ENCODE measurements at regions not wholly inside any gene's neighbourhood (a gene's known extent, or its start where the extent isn't known, plus 50 kb on each side); places are given as distances from the start of the nearest gene placed in this dataset.

DNA sequence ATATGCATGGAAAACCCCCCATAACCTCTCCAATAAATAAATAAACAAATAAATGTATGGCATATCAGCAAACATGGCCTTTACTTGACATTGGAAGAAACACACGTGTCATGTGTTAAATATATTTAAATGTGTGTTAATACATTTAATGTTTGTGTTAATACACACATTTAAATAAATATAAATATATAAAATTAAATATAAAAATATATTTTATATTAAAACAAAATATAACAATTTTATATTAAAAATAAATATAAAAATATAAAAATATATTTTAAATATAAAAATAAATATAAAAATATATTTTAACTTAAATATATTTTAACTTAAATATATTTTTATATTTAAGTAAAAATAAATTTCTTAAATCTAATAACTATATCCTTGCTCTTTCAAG, 187.6 kb upstream of the CXXC4 start:
- no peak for DNase-seq

DNA sequence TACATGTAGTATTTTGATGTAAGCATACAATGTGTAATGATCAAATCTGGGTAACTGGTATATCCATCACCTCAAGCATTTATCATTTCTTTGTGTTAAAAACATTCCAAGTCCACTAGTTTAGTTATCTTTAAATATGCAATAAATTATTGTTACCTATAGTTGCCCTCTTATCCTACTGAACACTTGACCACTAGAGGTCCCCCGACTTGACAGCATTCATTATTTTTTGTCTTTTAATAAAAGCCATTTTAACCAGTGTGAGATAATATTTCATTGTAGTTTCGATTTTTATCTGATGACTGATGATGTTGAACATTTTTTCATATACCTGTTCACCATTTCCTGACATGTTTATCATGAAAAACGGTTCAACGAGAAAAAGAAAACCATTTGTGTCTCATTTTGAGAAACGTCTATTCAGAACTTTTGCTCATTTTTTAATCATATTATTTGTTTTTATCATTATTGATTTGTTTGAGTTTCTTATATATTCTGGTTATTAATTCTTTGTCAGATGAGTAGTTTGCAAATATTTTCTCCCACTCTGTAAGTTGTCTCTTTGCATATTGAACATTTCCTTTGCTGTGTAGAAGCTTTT, 199.0 kb upstream of the CXXC4 start:
- no peak for DNase-seq

DNA sequence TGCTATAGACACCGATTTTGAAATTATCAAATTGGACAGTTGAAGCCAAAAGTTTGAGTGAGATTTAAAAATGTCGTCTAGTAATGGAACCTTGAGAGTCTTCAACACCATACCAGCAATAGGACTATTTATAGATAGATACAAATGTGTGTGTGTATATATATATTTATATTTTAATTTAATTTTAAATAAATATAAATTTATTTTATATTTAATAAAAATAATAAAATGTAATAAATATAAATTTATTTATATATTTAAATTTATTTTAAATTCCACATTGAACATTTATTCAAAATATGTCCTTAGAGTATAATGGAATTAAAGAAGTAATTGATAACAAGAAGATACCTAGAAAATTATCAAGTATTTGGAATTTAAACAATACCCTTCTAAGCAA, 221.9 kb upstream of the CXXC4 start:
- DNase-seq = no peak

DNA sequence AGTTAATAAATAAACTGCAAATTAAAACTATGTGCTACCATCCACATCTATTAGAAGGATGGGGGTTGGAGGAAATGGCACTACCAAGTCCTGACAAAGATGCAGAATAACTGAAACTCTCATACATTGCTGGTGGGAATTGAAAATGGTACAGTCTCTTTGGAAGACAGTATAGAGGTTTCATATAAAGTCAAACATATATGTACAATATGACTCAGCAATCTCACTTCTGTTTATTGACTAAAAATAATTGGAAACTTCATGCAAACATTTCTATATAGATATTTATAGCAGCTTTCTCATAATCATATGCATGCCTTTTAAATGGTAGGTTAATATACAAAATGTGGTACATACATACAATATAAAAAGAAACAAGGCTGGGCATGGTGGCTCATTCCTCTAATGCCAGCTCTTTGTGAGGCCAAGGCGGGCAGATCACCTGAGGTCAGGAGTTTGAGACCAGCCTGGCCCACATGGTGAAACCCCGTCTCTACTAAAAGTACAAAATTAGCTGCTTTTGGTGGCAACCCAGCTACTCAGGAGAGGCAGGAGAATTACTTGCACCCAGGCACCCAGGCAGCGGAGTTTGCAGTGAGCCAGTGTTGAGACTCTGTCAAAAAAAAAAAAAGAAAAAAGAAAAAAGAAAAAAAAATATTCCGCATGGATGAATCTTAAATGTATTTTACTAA, 225.0 kb upstream of the CXXC4 start:
- DNase-seq = no peak

DNA sequence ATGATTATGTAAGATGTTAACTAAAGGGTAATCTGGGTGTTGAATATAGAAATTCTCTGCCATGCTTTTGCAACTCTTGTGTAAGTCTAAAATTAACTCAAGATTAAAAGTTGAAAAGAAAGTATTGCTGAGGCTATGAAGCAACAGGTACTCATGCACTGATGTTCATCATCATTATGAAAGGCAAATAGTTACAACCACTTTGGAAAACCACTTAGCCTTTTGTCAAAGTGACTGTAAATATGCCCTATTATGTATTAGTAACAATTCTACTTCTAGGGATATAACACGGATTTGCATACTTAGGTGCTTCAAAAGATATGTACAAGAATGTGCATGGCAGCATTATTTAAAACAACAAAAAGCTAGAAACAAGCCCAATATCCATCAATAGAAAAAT, 227.8 kb upstream of the CXXC4 start:
- no peak for DNase-seq

DNA sequence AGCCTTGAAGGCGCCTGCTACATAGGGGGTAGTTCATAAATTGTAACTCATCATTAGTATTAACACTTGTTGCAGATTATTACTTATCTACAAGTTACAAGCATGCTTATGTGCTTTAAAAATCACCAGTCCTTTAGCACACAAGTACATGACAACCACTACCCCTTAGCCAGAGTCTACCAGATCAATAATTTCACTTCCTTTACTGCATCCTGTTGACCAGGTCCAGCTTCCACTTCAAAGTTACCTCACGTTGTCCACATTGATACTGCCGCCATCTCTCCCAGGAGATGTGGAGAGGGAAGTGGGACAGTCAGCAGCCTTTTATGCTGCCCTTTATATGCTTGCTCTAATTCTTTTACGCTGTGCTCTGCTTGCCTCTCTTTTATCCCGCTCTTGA, 231.3 kb upstream of the CXXC4 start:
- no peak for DNase-seq

DNA sequence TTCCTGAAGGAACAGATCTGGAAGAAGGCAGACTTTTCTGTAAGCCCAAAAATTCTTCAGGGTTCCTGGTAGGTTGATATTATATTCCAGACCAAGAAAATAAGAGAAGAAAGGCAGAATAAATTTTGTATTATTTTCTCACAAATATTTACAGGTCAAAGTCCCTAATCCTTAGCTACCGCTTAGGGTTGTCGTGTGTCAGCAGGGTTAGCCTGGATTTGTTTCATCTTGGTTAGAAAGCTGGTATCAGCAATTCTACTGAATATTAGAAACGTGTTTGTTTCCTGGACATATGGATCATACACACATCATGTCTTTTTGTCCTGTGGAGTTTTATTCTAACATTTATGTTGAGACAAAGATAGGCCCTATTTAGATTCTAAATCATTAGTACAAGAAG, 232.9 kb upstream of the CXXC4 start:
- DNase-seq = no peak

DNA sequence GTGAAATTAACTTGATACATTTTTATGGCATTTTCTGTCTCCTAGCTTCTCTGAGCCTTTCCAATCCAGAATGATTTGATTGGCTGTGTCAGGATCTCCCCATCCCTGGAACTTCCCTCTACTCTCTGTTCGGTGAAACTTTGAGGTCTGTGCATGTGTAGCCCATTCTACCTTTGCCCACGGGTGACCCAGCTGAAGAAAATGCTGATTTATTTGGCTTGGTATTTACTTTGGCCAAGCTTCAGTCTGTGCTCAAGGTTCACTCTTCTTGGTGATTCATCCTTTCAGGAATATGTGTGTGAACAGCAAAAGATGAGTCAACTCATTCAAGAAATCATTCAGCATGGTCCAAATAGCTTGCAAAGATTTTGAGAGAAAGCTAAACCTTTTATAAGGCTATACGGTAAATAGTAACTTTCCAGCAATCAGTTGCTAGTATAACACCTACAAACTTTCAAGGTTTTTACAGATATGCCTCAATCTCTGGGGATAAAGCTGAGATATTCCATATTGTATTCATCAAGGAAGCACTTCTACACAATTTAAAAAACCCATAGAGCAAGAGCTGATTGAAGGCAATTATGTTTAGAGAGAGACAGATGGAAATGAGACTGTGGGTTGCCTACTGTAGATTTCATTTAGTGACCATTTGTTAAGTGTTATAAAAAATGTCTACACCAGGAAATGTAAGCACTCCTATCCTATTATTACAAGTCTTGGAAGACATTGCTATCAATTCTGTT, 233.9 kb upstream of the CXXC4 start:
- no peak for DNase-seq

DNA sequence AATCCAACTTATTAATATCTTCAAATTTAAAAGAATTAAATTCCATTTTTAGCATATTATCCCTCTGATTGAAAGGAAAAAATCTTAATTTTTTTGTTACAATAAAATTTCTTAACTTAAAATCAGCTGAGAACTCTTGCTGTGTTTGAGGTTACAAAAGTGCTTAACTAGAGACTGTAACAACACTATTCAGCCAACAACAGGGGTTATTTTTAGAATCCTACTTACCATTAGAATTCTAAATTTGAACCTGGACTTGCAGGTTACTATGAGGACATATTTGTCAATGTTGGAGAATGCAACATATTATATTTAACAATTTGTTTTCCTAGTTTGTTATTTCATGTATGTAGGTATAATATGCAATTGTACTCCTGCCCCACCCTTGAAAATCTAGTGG, 238.1 kb upstream of the CXXC4 start:
- no peak for DNase-seq

DNA sequence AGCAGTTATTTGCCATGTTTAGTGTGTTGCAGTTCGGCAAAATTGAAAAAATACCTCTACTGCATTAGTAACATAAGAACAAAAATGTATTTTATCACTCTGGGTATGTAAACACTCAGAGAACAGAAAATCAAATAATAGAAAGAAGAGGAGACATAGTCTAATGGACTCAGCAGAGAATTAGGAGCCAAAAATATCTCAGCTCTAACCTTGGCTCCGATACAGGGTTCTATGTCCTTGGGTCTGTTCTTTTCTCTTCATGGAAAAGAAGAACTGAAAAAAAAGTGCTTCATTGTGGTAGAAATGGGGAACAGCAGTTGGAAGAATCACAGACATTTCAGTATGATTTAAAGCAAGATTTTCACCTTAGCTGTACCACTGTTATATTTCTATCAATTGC, 240.5 kb upstream of the CXXC4 start:
- DNase-seq = no peak

DNA sequence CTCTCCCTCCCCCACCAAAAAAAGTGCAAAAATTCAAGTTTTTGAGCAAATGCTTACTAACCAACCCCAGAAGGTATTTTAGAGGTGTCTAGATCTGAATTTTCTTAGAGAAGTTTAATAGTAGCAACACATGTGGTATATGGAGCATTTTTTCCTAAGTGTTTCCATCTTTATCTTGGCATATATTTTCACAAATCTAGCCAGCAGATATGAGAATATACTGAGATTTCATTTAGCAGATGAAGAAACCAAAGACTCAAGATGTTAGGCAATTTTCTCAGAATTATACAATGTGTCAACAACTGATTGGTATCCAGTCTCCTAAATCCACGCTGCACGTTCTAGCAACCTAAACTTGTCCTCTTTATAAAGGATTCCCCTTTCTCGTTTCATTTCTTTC, 245.5 kb upstream of the CXXC4 start:
- DNase-seq = no peak

DNA sequence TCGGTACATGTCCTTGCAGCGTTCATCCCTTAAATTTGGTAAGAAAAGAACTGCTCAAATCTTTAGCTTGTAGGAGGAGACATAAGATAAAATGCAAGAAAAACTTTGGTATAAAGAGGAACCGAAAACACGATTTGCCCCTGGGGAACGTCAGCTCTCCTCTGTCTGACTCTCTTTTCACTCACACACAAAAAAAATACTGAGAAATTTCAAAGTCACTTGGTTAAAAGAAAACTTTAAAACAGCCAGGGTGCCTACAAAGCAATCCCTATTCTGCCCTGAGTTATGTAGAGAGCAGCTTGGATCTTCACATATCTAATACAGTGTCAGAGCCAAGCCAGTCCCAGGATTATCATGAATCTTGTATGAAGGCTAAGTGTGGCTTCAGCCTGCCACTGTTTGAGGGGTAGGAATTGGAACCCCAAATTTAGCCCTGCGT, 248.5 kb upstream of the CXXC4 start:
- no peak for DNase-seq

DNA sequence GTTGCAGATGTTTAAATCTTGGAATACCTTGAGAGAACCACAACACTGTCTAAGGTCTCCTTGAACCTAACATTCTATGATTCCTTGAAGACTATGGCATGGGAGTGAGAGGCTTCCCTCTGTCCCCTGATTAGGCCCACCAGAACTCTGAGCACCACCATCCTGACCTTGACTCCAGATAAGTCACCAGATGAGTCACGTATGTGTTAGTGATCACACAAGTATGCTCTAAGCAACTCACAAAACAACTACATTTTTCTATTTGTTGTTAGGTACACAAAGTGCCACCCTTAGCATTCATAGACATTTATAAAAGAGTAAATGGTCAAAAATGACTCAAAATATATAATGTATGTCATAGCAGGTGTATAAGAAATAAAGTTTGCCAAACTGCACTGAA, 252.9 kb upstream of the CXXC4 start:
- DNase-seq = no peak

DNA sequence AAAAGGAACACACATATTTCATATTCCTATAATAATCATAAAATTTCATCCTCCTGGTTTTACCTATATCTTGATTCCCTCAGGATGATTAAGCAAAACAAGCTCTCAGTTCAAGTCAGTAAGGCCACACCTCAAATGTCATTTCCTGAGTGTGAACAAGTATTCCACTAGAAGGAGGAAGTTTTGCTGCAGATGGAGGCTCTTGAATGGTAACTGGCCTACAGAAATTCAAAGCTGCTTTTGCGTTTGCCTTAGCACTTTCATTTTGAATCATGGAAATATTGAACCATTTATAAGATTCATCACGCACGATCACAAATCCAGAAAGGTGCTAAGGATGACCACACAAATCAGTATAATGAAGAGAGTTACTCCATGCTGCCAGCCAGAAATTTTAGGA, 254.4 kb upstream of the CXXC4 start:
- no peak for DNase-seq

DNA sequence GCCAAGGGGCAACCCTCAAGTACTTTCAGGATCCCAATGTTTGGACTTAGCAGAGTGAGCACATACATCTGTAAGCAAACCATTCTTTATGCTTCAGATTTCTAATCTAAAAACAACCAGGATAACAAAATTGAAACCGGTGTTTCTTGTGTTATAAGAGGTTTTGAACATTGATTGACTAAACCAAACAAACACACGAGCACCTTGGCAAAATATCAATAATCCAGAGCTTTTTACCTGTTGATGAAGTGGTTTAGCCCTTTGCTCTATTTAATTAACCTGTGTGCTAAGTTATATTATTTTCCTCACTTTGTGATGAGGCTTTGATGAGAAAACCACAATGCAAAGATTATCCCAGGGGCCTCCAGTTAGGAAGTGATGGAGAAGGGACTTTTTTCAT, 255.3 kb upstream of the CXXC4 start:
- no peak for DNase-seq

DNA sequence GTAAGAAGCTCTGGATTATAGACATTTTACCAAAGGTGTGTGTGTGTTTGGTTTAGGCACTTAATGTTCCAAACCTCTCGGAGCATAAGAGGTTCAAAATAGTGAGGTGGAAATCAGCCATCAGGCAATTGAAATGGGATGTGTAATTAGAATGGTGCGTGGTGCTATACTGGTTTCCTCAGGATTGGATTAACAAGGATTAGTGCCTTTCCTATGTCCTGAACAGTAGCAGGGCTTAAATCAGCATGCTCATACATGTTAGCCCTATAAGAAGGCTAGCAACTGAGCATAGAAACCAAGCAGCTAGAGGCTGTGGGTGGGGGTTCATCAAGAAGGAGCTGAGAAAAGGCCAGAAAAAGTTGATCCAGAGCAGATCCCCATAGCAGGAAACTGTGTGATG, 256.8 kb upstream of the CXXC4 start:
- DNase-seq = no peak

DNA sequence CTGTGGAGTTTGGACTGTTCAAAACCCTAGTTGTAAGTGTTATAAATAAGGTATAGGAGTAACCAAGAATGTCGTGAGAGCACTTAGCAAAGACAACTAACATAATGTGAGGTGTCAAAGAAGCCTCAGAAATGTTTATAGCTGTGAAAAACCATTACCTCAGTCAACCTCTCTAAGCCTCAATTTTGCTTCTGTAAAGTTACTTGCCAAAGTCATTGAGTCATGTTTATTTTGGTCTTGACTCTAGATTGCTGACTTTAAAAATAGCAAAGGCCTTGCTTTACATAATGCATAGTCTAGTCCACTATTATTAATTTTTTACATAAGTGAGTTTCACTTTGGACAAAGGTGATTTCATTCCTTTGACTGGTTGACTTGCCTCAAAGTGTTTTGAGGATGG, 257.6 kb upstream of the CXXC4 start:
- no peak for DNase-seq

DNA sequence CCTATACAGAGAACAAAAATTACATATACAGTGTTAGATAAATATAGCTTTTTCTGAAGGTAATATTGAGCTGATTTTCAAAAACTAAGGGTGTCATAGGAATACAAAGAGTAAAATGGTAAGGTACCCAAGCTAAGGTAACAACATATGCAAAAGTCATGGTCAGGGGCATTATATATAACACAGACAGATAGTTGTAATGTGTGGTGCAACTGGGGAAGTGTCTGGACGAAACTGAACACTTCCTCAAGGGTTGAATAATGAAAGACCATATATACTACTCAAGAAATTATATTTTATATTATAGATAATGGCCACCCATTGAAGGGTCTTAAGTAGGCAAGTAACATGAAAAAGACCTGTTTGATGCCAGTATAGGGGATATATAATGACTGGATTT, 262.1 kb upstream of the CXXC4 start:
- no peak for DNase-seq

DNA sequence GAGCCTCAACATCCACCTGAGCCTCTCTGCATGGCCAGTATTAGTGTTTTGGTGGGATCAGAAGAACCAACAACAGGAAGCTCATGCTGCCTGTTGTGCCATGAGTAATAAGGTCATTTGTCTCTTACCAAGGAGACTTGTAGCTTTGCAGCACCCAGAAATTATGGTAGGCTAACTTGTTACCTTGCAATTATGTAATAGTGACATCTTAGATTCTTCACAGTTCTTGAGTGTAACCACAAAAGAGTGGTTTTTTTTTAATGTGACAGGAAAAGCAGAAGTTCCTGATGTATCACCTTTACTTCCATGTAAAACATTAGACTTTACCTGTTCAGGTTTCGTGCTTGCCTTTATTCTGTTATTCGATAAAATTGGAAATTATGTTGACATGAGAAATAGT, 263.9 kb upstream of the CXXC4 start:
- no peak for DNase-seq

DNA sequence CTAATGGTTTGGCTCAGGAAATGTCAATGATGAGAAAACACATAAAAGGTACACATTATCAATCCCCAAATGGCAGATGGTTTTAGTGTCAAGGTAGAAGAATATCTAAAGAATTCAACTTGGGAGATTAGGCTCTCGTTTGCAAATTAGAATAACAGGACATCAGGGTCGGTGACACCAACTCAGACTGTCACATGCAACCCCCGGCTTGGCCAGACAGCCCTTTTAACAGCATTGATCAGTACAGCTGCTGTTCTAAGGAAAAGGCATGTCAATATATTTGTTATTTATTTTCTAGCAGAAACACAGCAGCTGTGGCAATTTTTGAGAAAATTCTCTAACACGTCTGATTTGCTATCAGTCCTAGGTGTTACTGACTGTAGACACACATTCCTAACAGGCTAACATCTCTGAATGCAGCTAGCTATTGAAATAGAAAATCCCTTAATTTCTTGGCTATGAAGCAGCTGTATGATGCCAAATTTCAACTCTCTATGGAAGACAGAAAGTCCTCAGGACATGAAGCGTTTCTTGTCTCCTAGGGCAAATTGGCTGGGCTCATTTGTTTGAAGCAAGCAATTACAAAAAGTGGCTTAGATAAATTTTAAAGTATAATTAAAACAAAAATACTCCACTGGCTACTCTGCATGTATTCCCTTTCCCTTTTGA, 269.0 kb upstream of the CXXC4 start:
- DNase-seq = no peak

DNA sequence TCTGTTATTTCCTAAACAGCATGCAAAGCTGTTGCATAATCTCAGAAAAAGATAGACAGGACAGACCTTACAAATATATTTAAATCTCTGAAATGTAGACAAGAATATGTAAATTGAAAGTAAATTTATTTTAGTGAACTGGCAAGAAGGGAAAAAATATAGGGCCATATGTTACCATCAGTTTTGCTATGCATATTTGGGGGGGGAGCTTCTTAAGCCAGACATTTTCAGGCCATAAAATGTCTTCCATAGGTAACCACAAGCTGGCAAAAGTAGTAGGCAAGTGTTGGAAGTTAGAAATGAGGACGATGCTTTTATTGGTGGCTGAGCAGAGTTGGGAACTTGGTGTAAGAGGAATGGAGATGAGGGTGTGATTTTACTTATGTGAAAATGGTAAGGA, 272.0 kb upstream of the CXXC4 start:
- no peak for DNase-seq

DNA sequence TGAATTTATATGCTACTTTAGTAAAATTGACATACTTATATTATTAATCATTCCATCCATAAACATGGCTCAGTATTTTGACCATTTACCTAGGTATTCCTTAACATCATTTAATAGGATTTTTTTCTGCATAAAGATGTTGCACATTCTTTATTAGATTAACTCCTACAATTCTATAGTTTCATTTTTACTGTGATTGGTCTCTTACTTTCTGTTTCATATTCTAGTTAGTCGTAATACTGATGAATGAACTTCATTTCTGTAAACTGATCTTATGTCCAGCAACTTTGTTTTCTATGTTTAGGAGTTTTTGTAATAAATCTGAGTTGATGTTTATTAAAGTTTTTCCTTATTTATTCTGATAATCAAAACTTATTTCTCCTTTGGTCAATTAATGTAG, 278.2 kb upstream of the CXXC4 start:
- DNase-seq = no peak

DNA sequence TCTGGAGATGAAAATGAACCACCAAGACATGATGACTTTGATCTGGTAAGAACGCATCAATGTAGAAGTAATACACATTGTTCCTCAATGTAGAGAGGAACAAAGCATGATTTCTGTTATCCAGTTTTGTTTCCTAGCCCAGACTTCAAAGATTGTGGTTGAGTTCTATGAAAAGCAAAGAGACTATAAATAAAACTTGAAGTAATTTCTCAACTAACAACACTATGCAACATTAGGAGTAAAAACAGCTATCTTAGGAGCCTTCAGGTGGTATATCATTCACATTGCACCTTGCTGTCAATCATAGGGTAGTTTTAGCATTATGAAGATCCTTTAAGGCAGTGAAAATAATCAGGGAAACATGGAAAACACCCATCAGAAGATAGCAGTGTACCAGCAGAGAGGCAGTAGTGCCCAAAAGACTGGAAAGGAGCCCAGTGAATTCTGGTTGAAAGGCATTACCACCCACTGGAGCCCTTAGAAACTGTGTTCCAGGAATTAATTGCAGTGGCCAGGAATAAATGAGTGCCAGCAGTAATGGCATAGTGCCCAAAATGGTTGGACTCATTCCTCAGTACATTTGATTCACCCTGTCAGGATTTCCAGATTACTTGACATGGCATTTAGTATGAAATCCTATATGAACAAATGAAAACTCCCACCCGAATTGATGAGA, 300.7 kb upstream of the CXXC4 start:
- DNase-seq = no peak
